HEK293T (cell line): ENCODE measurements at regions not wholly inside any gene's neighbourhood (a gene's known extent, or its start where the extent isn't known, plus 50 kb on each side); places are given as distances from the start of the nearest gene placed in this dataset.
A peak's percentile ranks its signal among the peaks of the same experiment; 100 is the strongest.

Experiments
- ARNT ChIP-seq: fragments of 450-650 bp; IDR thresholded peaks from 2 replicates; pipeline ENCODE4 v1.6.1; 2017; ENCODE audit warnings: mild to moderate bottlenecking
- BHLHE40 ChIP-seq: fragments of 450-650 bp; IDR thresholded peaks from 2 replicates; pipeline ENCODE4 v1.6.1; 2016; ENCODE audit warnings: mild to moderate bottlenecking, moderate library complexity, borderline replicate concordance
- CTBP1 ChIP-seq: fragments of 450-650 bp; IDR thresholded peaks from 2 replicates; pipeline ENCODE4 v1.6.1; 2016; ENCODE audit warnings: borderline replicate concordance
- ELF4 ChIP-seq: fragments of 450-650 bp; IDR thresholded peaks from 2 replicates; pipeline ENCODE4 v1.6.1; 2017; ENCODE audit warnings: antibody characterized with exemption
- FOXA1 ChIP-seq: fragments of 450-650 bp; IDR thresholded peaks from 2 replicates; pipeline ENCODE4 v1.6.1; 2016; ENCODE audit warnings: mild to moderate bottlenecking
- FOXK2 ChIP-seq: fragments of 450-650 bp; IDR thresholded peaks from 2 replicates; pipeline ENCODE4 v1.6.1; 2016; ENCODE audit warnings: mild to moderate bottlenecking
- FOXM1 ChIP-seq: fragments of 450-650 bp; IDR thresholded peaks from 2 replicates; pipeline ENCODE4 v1.6.1; 2017; ENCODE audit warnings: mild to moderate bottlenecking, borderline replicate concordance
- HDGF ChIP-seq: fragments of 450-650 bp; IDR thresholded peaks from 2 replicates; pipeline ENCODE4 v1.6.1; 2017; ENCODE audit warnings: antibody characterized with exemption, borderline replicate concordance
- LEF1 ChIP-seq: fragments of 450-650 bp; IDR thresholded peaks from 2 replicates; pipeline ENCODE4 v1.6.1; 2017; ENCODE audit warnings: mild to moderate bottlenecking, borderline replicate concordance
- PKNOX1 ChIP-seq: fragments of 450-650 bp; IDR thresholded peaks from 2 replicates; pipeline ENCODE4 v1.6.1; 2016
- SP1 ChIP-seq: fragments of 450-650 bp; IDR thresholded peaks from 2 replicates; pipeline ENCODE4 v1.6.1; 2017
- SUZ12 ChIP-seq: fragments of 450-650 bp; IDR thresholded peaks from 2 replicates; pipeline ENCODE4 v1.6.1; 2016; ENCODE audit warnings: mild to moderate bottlenecking
- ZNF384 ChIP-seq: fragments of 450-650 bp; IDR thresholded peaks from 2 replicates; pipeline ENCODE4 v1.6.1; 2016

GRCh38 chr17:71063559-71063958 lies 894.2 kb downstream of the KCNJ2 start:
- TF ChIP-seq HDGF (no peak), FOXA1 (no peak), SP1 (no peak), FOXM1 (peak; percentile 2; the same call in 1 of the 2 replicates), BHLHE40 (no peak), FOXK2 (no peak), LEF1 (no peak), PKNOX1 (peak; percentile 91), SUZ12 (no peak), ELF4 (no peak), ARNT (0 out of 2 replicates have a peak, but pooled peaks have one; percentile 10), ZNF384 (no peak), CTBP1 (no peak; the same call in 1 of the 2 replicates)
